MM.1S (cell line): ENCODE measurements at regions not wholly inside any gene's neighbourhood (a gene's known extent, or its start where the extent isn't known, plus 50 kb on each side); places are given as distances from the start of the nearest gene placed in this dataset.

Experiments used
- EZH2 ChIP-seq: fragments of 300-600 bp; sonication (generic); optimal IDR thresholded peaks from 2 replicates; pipeline ENCODE3; 2017; ENCODE audit warnings: low read depth, mild to moderate bottlenecking, antibody characterized with exemption, low read length, mixed read lengths
- EZH2phosphoT487 ChIP-seq: fragments of 300-600 bp; sonication (generic); IDR thresholded peaks from 2 replicates; pipeline ENCODE4 v1.6.1; 2018; ENCODE audit warnings: antibody characterized with exemption, low read length
- TF ChIP-seq, protein P1 (sequence below): fragments of 300-600 bp; sonication (generic); IDR thresholded peaks from 2 replicates; pipeline ENCODE4 v1.5.1; 2016; ENCODE audit warnings: antibody characterized with exemption, low read length, mixed read lengths

DNA sequence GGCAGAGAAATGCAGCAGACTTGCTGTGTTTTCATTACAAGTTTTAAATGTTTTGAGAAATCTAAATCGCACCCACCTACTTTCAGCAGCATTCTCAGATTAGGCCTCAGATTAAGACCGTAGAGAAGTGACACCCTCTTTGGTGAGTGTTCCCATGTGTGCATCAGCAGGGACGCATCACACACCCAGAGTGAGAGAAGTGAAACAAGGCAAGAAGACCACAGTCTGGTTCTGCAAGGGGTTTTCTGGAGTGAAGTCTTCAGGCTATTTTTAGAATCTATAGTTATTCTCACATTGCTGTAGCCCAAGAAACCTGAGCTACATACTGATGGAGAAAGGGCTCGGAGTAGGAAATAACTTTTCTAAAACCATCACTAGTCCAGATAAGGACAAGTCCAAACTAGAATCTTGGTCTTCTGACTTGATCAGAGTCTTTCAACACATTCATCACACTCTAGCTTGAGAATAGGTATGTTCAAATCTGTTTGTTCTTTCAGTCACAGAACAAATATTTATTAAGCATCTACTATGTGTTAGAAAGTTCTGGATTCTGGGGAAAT is 1216.6 kb upstream of the PIK3C3 start:
- TF ChIP-seq, protein P1, sequence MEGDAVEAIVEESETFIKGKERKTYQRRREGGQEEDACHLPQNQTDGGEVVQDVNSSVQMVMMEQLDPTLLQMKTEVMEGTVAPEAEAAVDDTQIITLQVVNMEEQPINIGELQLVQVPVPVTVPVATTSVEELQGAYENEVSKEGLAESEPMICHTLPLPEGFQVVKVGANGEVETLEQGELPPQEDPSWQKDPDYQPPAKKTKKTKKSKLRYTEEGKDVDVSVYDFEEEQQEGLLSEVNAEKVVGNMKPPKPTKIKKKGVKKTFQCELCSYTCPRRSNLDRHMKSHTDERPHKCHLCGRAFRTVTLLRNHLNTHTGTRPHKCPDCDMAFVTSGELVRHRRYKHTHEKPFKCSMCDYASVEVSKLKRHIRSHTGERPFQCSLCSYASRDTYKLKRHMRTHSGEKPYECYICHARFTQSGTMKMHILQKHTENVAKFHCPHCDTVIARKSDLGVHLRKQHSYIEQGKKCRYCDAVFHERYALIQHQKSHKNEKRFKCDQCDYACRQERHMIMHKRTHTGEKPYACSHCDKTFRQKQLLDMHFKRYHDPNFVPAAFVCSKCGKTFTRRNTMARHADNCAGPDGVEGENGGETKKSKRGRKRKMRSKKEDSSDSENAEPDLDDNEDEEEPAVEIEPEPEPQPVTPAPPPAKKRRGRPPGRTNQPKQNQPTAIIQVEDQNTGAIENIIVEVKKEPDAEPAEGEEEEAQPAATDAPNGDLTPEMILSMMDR: no peak
- TF ChIP-seq EZH2 (no peak), EZH2phosphoT487 (no peak)
